Uterus (tissue), 2 donors: ENCODE measurements at regions not wholly inside any gene's neighbourhood (a gene's known extent, or its start where the extent isn't known, plus 50 kb on each side); places are given as distances from the start of the nearest gene placed in this dataset.

Experiments
- POLR2A ChIP-seq, 2 donors: fragments of 450-650 bp; IDR thresholded peaks; one replicate each; pipeline ENCODE4 v1.6.1; 2016; ENCODE audit warnings: antibody characterized with exemption in 2 of 2, mild to moderate bottlenecking in 1 of 2, moderate library complexity in 1 of 2
- TF ChIP-seq, protein P1 (sequence below), 4 experiments: fragments of 200-600 bp in 2 of 4; fragments of 450-650 bp in 2 of 4; sonication (generic) in 2 of 4; IDR thresholded peaks; one replicate each; pipeline ENCODE4 v1.5.1; 2016 to 2019; ENCODE audit warnings: antibody characterized with exemption in 4 of 4, mild to moderate bottlenecking in 2 of 4, moderate library complexity in 1 of 4

GRCh38 chr6:103854059-103854458 is 1005.7 kb downstream of the HACE1 start:
- TF ChIP-seq, protein P1, sequence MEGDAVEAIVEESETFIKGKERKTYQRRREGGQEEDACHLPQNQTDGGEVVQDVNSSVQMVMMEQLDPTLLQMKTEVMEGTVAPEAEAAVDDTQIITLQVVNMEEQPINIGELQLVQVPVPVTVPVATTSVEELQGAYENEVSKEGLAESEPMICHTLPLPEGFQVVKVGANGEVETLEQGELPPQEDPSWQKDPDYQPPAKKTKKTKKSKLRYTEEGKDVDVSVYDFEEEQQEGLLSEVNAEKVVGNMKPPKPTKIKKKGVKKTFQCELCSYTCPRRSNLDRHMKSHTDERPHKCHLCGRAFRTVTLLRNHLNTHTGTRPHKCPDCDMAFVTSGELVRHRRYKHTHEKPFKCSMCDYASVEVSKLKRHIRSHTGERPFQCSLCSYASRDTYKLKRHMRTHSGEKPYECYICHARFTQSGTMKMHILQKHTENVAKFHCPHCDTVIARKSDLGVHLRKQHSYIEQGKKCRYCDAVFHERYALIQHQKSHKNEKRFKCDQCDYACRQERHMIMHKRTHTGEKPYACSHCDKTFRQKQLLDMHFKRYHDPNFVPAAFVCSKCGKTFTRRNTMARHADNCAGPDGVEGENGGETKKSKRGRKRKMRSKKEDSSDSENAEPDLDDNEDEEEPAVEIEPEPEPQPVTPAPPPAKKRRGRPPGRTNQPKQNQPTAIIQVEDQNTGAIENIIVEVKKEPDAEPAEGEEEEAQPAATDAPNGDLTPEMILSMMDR (IDR thresholded peaks at IDR 0.05), result no peak
- no peak for TF ChIP-seq POLR2A (IDR thresholded peaks at IDR 0.05)
